ENCODE measurements at regions not wholly inside any gene's neighbourhood (a gene's known extent, or its start where the extent isn't known, plus 50 kb on each side); places are given as distances from the start of the nearest gene placed in this dataset.

DNA sequence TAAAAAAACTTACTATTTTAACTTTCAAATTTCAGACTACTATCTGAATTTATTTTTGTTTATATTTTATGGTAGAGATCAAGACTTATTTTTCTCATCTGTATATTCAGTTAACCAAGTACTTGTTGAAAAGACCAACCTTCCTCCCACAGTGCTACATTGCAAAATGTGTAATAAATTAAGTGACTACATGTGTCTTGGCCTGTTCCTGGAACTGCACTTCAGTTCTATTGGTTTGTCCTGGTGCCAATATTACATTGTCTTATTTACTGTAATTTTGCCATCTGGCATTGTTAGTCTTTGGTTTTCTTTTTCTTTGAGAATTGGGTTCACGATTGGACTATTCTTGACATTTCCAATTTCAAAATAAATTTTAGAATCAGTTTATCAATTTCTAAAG is 138.4 kb upstream of the KCNMB2 start:
- no peak overlapping the region for H3K27ac Mint-ChIP-seq

DNA sequence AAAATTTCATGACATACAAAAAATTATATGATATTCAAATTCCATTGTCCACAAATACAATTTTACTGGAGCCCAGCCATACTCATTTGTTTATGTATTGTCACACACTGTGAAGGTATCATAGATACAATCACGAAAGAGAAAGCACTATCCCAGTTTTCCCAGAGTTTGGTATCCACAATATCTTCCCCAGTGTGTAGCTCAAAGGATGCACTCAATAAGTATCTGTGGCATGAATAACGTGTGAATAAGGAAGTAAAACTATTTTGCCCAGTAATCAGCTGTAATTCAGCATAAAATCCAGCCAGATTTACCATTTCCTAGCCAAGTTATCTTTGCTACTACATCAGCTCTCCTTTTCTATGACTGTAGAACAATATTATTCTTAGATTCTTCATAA is 131.3 kb upstream of the KCNMB2 start:
- Mint-ChIP-seq H3K36me3 (ENCODE audit: low read depth) (no peaks in the 10 kb centered on the region), H3K4me3 (no peak overlapping the region), H3K27me3 (ENCODE audit: low read depth, poor library complexity) (no peaks in the 10 kb centered on the region), H3K27ac (no peak overlapping the region), H3K4me1 (peaks cover 45% of the 10 kb centered on the region), H3K9me3 (peaks cover 4% of the 10 kb centered on the region)
- no peak for DNase-seq
- no peak for TF ChIP-seq CTCF (IDR thresholded peaks at IDR 0.05)

More for the DNA sequence above, 138.4 kb upstream of the KCNMB2 start:
- no peak for DNase-seq
- Mint-ChIP-seq H3K36me3 (ENCODE audit: low read depth) (no peaks in the 10 kb centered on the region), H3K4me3 (no peak overlapping the region), H3K27me3 (ENCODE audit: low read depth, poor library complexity) (no peaks in the 10 kb centered on the region), H3K9me3 (peaks cover 9% of the 10 kb centered on the region), H3K4me1 (peaks cover 4% of the 10 kb centered on the region)
- no peak for TF ChIP-seq CTCF (IDR thresholded peaks at IDR 0.05)

- Mint-ChIP-seq H3K27ac (peak overlapping the region; percentile 25), H3K4me1 (peaks cover 45% of the 10 kb centered on the region), H3K27me3 (ENCODE audit: low read depth, poor library complexity) (no peaks in the 10 kb centered on the region), H3K36me3 (ENCODE audit: low read depth) (no peaks in the 10 kb centered on the region), H3K9me3 (no peaks in the 10 kb centered on the region), H3K4me3 (no peak overlapping the region)
- no peak for DNase-seq
- no peak for TF ChIP-seq CTCF (IDR thresholded peaks at IDR 0.05)
Measured at GRCh38 chr3:178405531-178405930, 130.7 kb upstream of the KCNMB2 start.

GRCh38 chr3:178406206-178406605 is 130.0 kb upstream of the KCNMB2 start:
- H3K4me3 Mint-ChIP-seq: no peak overlapping the region
- H3K27ac Mint-ChIP-seq: no peak overlapping the region
- no peaks in the 10 kb centered on the region for H3K36me3 Mint-ChIP-seq (ENCODE audit: low read depth)
- no peaks in the 10 kb centered on the region for H3K9me3 Mint-ChIP-seq
- peaks cover 45% of the 10 kb centered on the region for H3K4me1 Mint-ChIP-seq
- H3K27me3 Mint-ChIP-seq (ENCODE audit: low read depth, poor library complexity): no peaks in the 10 kb centered on the region
- no peak for DNase-seq
- no peak for TF ChIP-seq CTCF (IDR thresholded peaks at IDR 0.05)

- Mint-ChIP-seq H3K36me3 (ENCODE audit: low read depth) (no peaks in the 10 kb centered on the region), H3K27me3 (ENCODE audit: low read depth, poor library complexity) (no peaks in the 10 kb centered on the region), H3K27ac (no peak overlapping the region), H3K4me3 (no peak overlapping the region), H3K4me1 (peaks cover 5% of the 10 kb centered on the region), H3K9me3 (no peaks in the 10 kb centered on the region)
- DNase-seq: no peak
- TF ChIP-seq CTCF (IDR thresholded peaks at IDR 0.05): no peak
Measured at GRCh38 chr3:178415384-178415783, 120.9 kb upstream of the KCNMB2 start.

DNA sequence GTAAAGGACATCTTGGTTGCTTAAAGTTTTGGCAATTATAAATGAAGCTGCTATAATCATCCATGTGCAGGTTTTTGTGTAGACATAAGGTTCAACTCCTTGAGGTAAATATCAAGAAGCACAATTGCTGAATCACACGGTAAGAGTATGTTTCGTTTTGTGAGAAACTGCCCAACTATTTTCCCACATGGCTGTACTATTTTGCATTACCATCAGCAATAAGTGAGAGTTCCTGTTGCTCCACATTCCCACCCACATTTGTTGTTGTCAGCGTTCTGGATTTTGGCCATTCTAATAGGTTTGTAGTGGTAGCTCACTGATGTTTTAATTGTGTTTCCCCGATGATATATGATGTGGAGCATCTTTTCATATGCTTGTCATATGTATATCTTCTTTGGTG is 118.5 kb upstream of the KCNMB2 start:
- peaks cover 5% of the 10 kb centered on the region for H3K4me1 Mint-ChIP-seq
- H3K4me3 Mint-ChIP-seq: no peak overlapping the region
- DNase-seq: no peak
- H3K9me3 Mint-ChIP-seq: peaks cover 2% of the 10 kb centered on the region
- no peak overlapping the region for H3K27ac Mint-ChIP-seq
- H3K27me3 Mint-ChIP-seq (ENCODE audit: low read depth, poor library complexity): no peaks in the 10 kb centered on the region
- TF ChIP-seq CTCF (IDR thresholded peaks at IDR 0.05): no peak
- H3K36me3 Mint-ChIP-seq (ENCODE audit: low read depth): no peaks in the 10 kb centered on the region
